HG02610 (cell line): ENCODE measurements at regions not wholly inside any gene's neighbourhood (a gene's known extent, or its start where the extent isn't known, plus 50 kb on each side); places are given as distances from the start of the nearest gene placed in this dataset.

Source experiments
- ATAC-seq: cut with Tn5 transposase; IDR thresholded peaks from one replicate; pipeline ENCODE4 v1.9.1; 2021; ENCODE audit warnings: mild to moderate bottlenecking, moderate library complexity; ENCODE audit not compliant: unreplicated experiment

GRCh38 chrX:121987163-121987562 lies 939.8 kb downstream of the GLUD2 start:
- ATAC-seq, result no peak

- no peak for ATAC-seq
Measured at GRCh38 chrX:121987835-121988234, 940.4 kb downstream of the GLUD2 start.

GRCh38 chrX:122004127-122004526 lies 956.7 kb downstream of the GLUD2 start:
- ATAC-seq, result no peak

- no peak for ATAC-seq
Measured at GRCh38 chrX:122026665-122027064, 979.3 kb downstream of the GLUD2 start.

- ATAC-seq, result no peak
Measured at GRCh38 chrX:122046226-122046625, 998.8 kb downstream of the GLUD2 start.

GRCh38 chrX:122046815-122047214 lies 999.4 kb downstream of the GLUD2 start:
- ATAC-seq, result no peak

GRCh38 chrX:122047261-122047660 lies 999.9 kb downstream of the GLUD2 start:
- ATAC-seq, result no peak

- no peak for ATAC-seq
Measured at GRCh38 chrX:122055460-122055859, 1008.0 kb downstream of the GLUD2 start.

- no peak for ATAC-seq
Measured at GRCh38 chrX:122055979-122056715, 1008.7 kb downstream of the GLUD2 start.

GRCh38 chrX:122076241-122076640 lies 1028.8 kb downstream of the GLUD2 start:
- no peak for ATAC-seq

- no peak for ATAC-seq
Measured at GRCh38 chrX:122078079-122078478, 1030.7 kb downstream of the GLUD2 start.

GRCh38 chrX:122087341-122087740 lies 1039.9 kb downstream of the GLUD2 start:
- ATAC-seq, result no peak

- no peak for ATAC-seq
Measured at GRCh38 chrX:122091571-122091970, 1044.2 kb downstream of the GLUD2 start.

GRCh38 chrX:122092360-122092759 lies 1045.0 kb downstream of the GLUD2 start:
- no peak for ATAC-seq

GRCh38 chrX:122092978-122093377 lies 1045.6 kb downstream of the GLUD2 start:
- no peak for ATAC-seq

- peak; percentile 58 for ATAC-seq
Measured at GRCh38 chrX:122094611-122095010, 1047.2 kb downstream of the GLUD2 start.

GRCh38 chrX:122113376-122113775 lies 1066.0 kb downstream of the GLUD2 start:
- no peak for ATAC-seq

- no peak for ATAC-seq
Measured at GRCh38 chrX:122113896-122114295, 1066.5 kb downstream of the GLUD2 start.

- ATAC-seq, result no peak
Measured at GRCh38 chrX:122115604-122116003, 1068.2 kb downstream of the GLUD2 start.

GRCh38 chrX:122119361-122119760 lies 1064.7 kb upstream of the GRIA3 start:
- no peak for ATAC-seq

- ATAC-seq, result no peak
Measured at GRCh38 chrX:122122274-122122673, 1061.8 kb upstream of the GRIA3 start.

GRCh38 chrX:122133478-122133877 lies 1050.6 kb upstream of the GRIA3 start:
- no peak for ATAC-seq

- ATAC-seq, result no peak
Measured at GRCh38 chrX:122134291-122134690, 1049.8 kb upstream of the GRIA3 start.
